Prostate gland (tissue), 2 donors: ENCODE measurements at regions not wholly inside any gene's neighbourhood (a gene's known extent, or its start where the extent isn't known, plus 50 kb on each side); places are given as distances from the start of the nearest gene placed in this dataset.

Experiments
- POLR2A ChIP-seq: fragments of 450-650 bp; IDR thresholded peaks from one replicate; pipeline ENCODE4 v1.6.1; 2016; ENCODE audit warnings: antibody characterized with exemption, mild to moderate bottlenecking
- POLR2AphosphoS5 ChIP-seq: sonication (generic); formaldehyde crosslinking; IDR thresholded peaks from one replicate; pipeline ENCODE4 v1.6.1; 2017; ENCODE audit warnings: antibody characterized with exemption
- TF ChIP-seq, protein P1 (sequence below), 4 experiments: fragments of 200-600 bp in 2 of 4; fragments of 450-650 bp in 2 of 4; sonication (generic) in 2 of 4; IDR thresholded peaks; 1 replicate in 3 of 4; 2 replicates in 1 of 4; pipeline ENCODE4 v1.5.1; 2016 to 2019; ENCODE audit warnings: antibody characterized with exemption in 4 of 4, mild to moderate bottlenecking in 2 of 4, moderate library complexity in 2 of 4

DNA sequence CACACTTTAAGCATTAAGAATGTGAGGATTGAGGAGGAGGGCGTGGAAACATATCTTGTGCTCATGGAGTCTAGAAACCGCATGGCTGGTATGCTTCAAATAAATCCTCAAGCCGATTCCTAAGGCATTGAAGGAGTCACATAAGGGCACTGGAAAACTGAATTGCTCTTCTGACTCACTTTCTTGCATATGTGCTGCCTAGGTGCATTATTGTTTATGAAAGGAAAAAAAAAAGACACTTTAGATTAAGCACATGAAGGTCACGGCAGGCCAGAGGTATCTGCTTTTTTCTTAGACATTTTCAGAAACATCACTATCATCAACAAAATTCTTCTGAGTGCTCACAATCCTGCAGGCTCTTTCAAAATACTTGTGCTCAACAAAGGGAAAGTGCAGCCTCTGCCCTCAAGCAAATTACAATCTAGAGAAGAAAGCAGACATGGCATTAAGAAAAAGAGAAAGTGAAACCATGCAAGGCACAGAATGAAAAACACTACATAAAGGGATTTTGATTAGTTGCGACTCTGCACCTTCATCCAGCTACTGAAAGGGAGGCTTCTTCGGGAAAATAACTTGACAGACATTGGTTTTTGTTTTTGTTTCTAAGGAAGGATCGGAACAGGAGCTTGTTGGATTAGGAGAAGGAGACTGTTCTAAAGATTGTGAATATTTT, 2117.6 kb downstream of the MAT2B start:
- TF ChIP-seq, protein P1, sequence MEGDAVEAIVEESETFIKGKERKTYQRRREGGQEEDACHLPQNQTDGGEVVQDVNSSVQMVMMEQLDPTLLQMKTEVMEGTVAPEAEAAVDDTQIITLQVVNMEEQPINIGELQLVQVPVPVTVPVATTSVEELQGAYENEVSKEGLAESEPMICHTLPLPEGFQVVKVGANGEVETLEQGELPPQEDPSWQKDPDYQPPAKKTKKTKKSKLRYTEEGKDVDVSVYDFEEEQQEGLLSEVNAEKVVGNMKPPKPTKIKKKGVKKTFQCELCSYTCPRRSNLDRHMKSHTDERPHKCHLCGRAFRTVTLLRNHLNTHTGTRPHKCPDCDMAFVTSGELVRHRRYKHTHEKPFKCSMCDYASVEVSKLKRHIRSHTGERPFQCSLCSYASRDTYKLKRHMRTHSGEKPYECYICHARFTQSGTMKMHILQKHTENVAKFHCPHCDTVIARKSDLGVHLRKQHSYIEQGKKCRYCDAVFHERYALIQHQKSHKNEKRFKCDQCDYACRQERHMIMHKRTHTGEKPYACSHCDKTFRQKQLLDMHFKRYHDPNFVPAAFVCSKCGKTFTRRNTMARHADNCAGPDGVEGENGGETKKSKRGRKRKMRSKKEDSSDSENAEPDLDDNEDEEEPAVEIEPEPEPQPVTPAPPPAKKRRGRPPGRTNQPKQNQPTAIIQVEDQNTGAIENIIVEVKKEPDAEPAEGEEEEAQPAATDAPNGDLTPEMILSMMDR (IDR thresholded peaks at IDR 0.05), result no peak
- TF ChIP-seq POLR2A, result no peak
- no peak for TF ChIP-seq POLR2AphosphoS5
